ENCODE measurements at regions not wholly inside any gene's neighbourhood (a gene's known extent, or its start where the extent isn't known, plus 50 kb on each side); places are given as distances from the start of the nearest gene placed in this dataset.

DNA sequence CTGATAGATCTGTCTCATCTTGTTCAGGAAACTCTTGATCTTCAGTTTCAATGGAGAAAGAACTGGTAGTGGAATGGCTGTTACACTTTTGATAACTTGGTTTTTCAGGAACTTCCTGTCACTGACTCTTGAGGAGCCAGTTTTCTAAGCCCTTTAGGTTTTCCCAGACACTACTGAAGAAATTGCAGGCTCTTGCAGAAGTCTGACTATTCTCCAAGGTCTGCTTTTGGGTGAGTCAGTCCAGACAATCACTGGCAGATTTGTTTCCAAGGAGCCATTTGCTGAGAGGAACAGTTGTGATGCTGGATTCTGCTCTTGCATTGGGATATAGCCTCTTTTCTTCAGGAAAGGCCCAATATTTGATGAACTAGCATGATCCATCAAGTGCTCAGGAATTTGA lies 468.0 kb downstream of the FUT8 start:
- H4K20me1 ChIP-seq (ENCODE audit: control insufficient read depth, insufficient read depth), result no peaks in the 10 kb centered on the region
- TF ChIP-seq NFIC (IDR thresholded peaks at IDR 0.05; ENCODE audit: low read depth, low read length) (no peak), MYB (IDR thresholded peaks at IDR 0.05; ENCODE audit: borderline replicate concordance, low read depth, low read length) (no peak), NR2F1 (conservative IDR thresholded peaks at IDR 0.05) (no peak), EGR1 (IDR thresholded peaks at IDR 0.05; ENCODE audit: borderline replicate concordance in 1 of 2, low read depth in 2 of 2, low read length in 2 of 2) (no peak), CREM (IDR thresholded peaks at IDR 0.05; ENCODE audit: low read depth) (no peak), STAT3 (IDR thresholded peaks at IDR 0.05; ENCODE audit: low read depth, low read length) (no peak), KAT2A (conservative IDR thresholded peaks at IDR 0.05; ENCODE audit: control insufficient read depth, low read depth, low read length) (no peak)
- H3K9ac ChIP-seq (ENCODE audit: control insufficient read depth, insufficient read depth, low read length), result no peak overlapping the region
- ChIA-PET SMC1A (ENCODE audit: uncharacterized antibody, unreplicated experiment) (no interaction called here), RAD21 (ENCODE audit: unreplicated experiment) (no interaction called here), POLR2A (no interaction called here), CTCF (no interaction called here)
- H3K4me3 ChIP-seq, result no peak overlapping the region
- no peak for DNase-seq (ENCODE audit: low read depth, low spot score)
- H3K36me3 ChIP-seq (ENCODE audit: control insufficient read depth in 2 of 2, insufficient read depth in 2 of 2, low read length in 1 of 2), result no peaks in the 10 kb centered on the region
- no peak overlapping the region for H3K27ac ChIP-seq (ENCODE audit: control insufficient read depth, insufficient read depth)
- no peak overlapping the region for H2AFZ ChIP-seq (ENCODE audit: control insufficient read depth, low read depth, low read length)
- intact Hi-C loops (cut with micrococcal nuclease; ENCODE audit: unreplicated experiment) (no loop called here), in situ Hi-C loops (cut with MboI) (no loop called here)
- no peaks in the 10 kb centered on the region for H3K4me1 ChIP-seq (ENCODE audit: control insufficient read depth, insufficient read depth, low read length)
- H3K4me2 ChIP-seq (ENCODE audit: control insufficient read depth, insufficient read depth), result no peak overlapping the region
- BruUV-seq (replicated peaks), result no TSS peak
- no peak for ATAC-seq
- peaks cover 0 to 2% of the 10 kb centered on the region in 2 experiments; a peak in 1 of 4 replicates for H3K27me3 ChIP-seq (replicated peaks in 1 of 2; ENCODE audit: control insufficient read depth in 2 of 2, insufficient read depth in 2 of 2, low read length in 1 of 2)
- no peaks in the 10 kb centered on the region for H3K79me2 ChIP-seq (ENCODE audit: control insufficient read depth, insufficient read depth, low read length)
- H3K9me3 ChIP-seq (replicated peaks; ENCODE audit: control insufficient read depth, insufficient read depth, low read length), result no peaks in the 10 kb centered on the region
- FAIRE-seq, result no peak

GRCh38 chr14:65881642-65882041 lies 469.1 kb downstream of the FUT8 start:
- POLR2A ChIA-PET, result no interaction called here
- TF ChIP-seq, protein P1, sequence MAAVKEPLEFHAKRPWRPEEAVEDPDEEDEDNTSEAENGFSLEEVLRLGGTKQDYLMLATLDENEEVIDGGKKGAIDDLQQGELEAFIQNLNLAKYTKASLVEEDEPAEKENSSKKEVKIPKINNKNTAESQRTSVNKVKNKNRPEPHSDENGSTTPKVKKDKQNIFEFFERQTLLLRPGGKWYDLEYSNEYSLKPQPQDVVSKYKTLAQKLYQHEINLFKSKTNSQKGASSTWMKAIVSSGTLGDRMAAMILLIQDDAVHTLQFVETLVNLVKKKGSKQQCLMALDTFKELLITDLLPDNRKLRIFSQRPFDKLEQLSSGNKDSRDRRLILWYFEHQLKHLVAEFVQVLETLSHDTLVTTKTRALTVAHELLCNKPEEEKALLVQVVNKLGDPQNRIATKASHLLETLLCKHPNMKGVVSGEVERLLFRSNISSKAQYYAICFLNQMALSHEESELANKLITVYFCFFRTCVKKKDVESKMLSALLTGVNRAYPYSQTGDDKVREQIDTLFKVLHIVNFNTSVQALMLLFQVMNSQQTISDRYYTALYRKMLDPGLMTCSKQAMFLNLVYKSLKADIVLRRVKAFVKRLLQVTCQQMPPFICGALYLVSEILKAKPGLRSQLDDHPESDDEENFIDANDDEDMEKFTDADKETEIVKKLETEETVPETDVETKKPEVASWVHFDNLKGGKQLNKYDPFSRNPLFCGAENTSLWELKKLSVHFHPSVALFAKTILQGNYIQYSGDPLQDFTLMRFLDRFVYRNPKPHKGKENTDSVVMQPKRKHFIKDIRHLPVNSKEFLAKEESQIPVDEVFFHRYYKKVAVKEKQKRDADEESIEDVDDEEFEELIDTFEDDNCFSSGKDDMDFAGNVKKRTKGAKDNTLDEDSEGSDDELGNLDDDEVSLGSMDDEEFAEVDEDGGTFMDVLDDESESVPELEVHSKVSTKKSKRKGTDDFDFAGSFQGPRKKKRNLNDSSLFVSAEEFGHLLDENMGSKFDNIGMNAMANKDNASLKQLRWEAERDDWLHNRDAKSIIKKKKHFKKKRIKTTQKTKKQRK (IDR thresholded peaks at IDR 0.05; ENCODE audit: low read depth, low read length), result no peak
- no peak for TF ChIP-seq PAX5 (IDR thresholded peaks at IDR 0.05; ENCODE audit: borderline replicate concordance, low read depth, low read length)
- no peak for TF ChIP-seq CBX5 (IDR thresholded peaks at IDR 0.05; ENCODE audit: low read depth)
- TF ChIP-seq, protein P2, sequence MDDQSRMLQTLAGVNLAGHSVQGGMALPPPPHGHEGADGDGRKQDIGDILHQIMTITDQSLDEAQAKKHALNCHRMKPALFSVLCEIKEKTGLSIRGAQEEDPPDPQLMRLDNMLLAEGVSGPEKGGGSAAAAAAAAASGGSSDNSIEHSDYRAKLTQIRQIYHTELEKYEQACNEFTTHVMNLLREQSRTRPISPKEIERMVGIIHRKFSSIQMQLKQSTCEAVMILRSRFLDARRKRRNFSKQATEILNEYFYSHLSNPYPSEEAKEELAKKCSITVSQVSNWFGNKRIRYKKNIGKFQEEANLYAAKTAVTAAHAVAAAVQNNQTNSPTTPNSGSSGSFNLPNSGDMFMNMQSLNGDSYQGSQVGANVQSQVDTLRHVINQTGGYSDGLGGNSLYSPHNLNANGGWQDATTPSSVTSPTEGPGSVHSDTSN (IDR thresholded peaks at IDR 0.05; ENCODE audit: insufficient replicate concordance, low read depth, low read length), result no peak
- TF ChIP-seq WRNIP1 (IDR thresholded peaks at IDR 0.05; ENCODE audit: borderline replicate concordance, low read depth, low read length), result no peak
- TF ChIP-seq RUNX3 (IDR thresholded peaks at IDR 0.05; ENCODE audit: low read length), result no peak
- no peak for TF ChIP-seq CREM (IDR thresholded peaks at IDR 0.05; ENCODE audit: low read depth)
- no peak for TF ChIP-seq BACH1 (IDR thresholded peaks at IDR 0.05; ENCODE audit: borderline replicate concordance)
- TF ChIP-seq YBX1 (IDR thresholded peaks at IDR 0.05), result no peak
- no peak for TF ChIP-seq ZBED1 (IDR thresholded peaks at IDR 0.05; ENCODE audit: borderline replicate concordance)

More at GRCh38 chr14:65881642-65882041, 469.1 kb downstream of the FUT8 start:
- in situ Hi-C loops (cut with MboI) (no loop called here), intact Hi-C loops (cut with micrococcal nuclease; ENCODE audit: unreplicated experiment) (no loop called here)
- DNase-seq (ENCODE audit: low read depth, low spot score), result no peak
- H3K9ac ChIP-seq (ENCODE audit: control insufficient read depth, insufficient read depth, low read length), result no peak overlapping the region
- H3K9me3 ChIP-seq (replicated peaks; ENCODE audit: control insufficient read depth, insufficient read depth, low read length), result no peaks in the 10 kb centered on the region
- no peak overlapping the region for H2AFZ ChIP-seq (ENCODE audit: control insufficient read depth, low read depth, low read length)
- H3K27me3 ChIP-seq (replicated peaks in 1 of 2; ENCODE audit: control insufficient read depth in 2 of 2, insufficient read depth in 2 of 2, low read length in 1 of 2), result peaks cover 0 to 2% of the 10 kb centered on the region in 2 experiments; a peak in 1 of 4 replicates
- FAIRE-seq, result no peak
- no peaks in the 10 kb centered on the region for H3K79me2 ChIP-seq (ENCODE audit: control insufficient read depth, insufficient read depth, low read length)
- SMC1A ChIA-PET (ENCODE audit: uncharacterized antibody, unreplicated experiment), result no interaction called here
- RAD21 ChIA-PET (ENCODE audit: unreplicated experiment), result no interaction called here
- CTCF ChIA-PET, result no interaction called here
- no peak overlapping the region for H3K27ac ChIP-seq (ENCODE audit: control insufficient read depth, insufficient read depth)
- ATAC-seq, result no peak
- no peak overlapping the region for H3K4me3 ChIP-seq
- no peaks in the 10 kb centered on the region for H3K36me3 ChIP-seq (ENCODE audit: control insufficient read depth in 2 of 2, insufficient read depth in 2 of 2, low read length in 1 of 2)
- no TSS peak for BruUV-seq (replicated peaks)
- no peaks in the 10 kb centered on the region for H4K20me1 ChIP-seq (ENCODE audit: control insufficient read depth, insufficient read depth)
- H3K4me1 ChIP-seq (ENCODE audit: control insufficient read depth, insufficient read depth, low read length), result no peaks in the 10 kb centered on the region
- no peak overlapping the region for H3K4me2 ChIP-seq (ENCODE audit: control insufficient read depth, insufficient read depth)

All from GM12878 (cell line).